H1 (cell line): ENCODE measurements at regions not wholly inside any gene's neighbourhood (a gene's known extent, or its start where the extent isn't known, plus 50 kb on each side); places are given as distances from the start of the nearest gene placed in this dataset.

Experiments
- CTCF ChIA-PET: fragments of 300-600 bp; sonication (Branson Sonifier 250); formaldehyde crosslinking; loops from one replicate; lab custom pipeline; 2021; ENCODE audit not compliant: partially characterized antibody; lab: Charles Lee
- POLR2A ChIA-PET: fragments of 300-600 bp; sonication (Branson Sonifier 250); formaldehyde crosslinking; loops from one replicate; lab custom pipeline; 2021; ENCODE audit warnings: inconsistent platforms; ENCODE audit not compliant: partially characterized antibody; lab: Charles Lee
- DNase-seq, 2 experiments: peaks; one replicate each; pipeline versions ENCODE4 v3.0.0 to v3.0.0-alpha.2; 2010 to 2022; ENCODE audit warnings: low spot score in 2 of 2, low read depth in 1 of 2, mixed read lengths in 1 of 2
- FAIRE-seq: peaks from 2 replicates; lab custom pipeline; 2011; peaks lifted over from hg19 to GRCh38; lab: Jason Lieb, UNC
- H2AFZ ChIP-seq: 2 replicates; pipeline ENCODE4 v1.8.1; 2012; ENCODE audit warnings: low read length, inconsistent platforms
- H2AK5ac ChIP-seq: 2 replicates; pipeline ENCODE4 v1.6.1; 2013; ENCODE audit warnings: low read depth, low read length
- H2BK120ac ChIP-seq: replicated peaks from 2 replicates; pipeline ENCODE3; 2013; ENCODE audit warnings: low read depth, low read length, inconsistent platforms
- H2BK12ac ChIP-seq: 2 replicates; pipeline ENCODE4 v1.6.1; 2013; ENCODE audit warnings: low read depth, low read length
- H2BK15ac ChIP-seq: 2 replicates; pipeline ENCODE4 v1.6.1; 2013; ENCODE audit warnings: low read length
- H2BK20ac ChIP-seq: 2 replicates; pipeline ENCODE4 v1.6.1; 2013; ENCODE audit warnings: low read length
- H2BK5ac ChIP-seq: 2 replicates; pipeline ENCODE4 v1.6.1; 2013; ENCODE audit warnings: low read depth, low read length
- H3K14ac ChIP-seq: 2 replicates; pipeline ENCODE4 v1.6.1; 2013; ENCODE audit warnings: inconsistent platforms; ENCODE audit not compliant: insufficient read length
- H3K18ac ChIP-seq: 2 replicates; pipeline ENCODE4 v1.6.1; 2013; ENCODE audit warnings: low read length; ENCODE audit errors: extremely low read depth
- H3K23ac ChIP-seq: 2 replicates; pipeline ENCODE4 v1.6.1; 2013; ENCODE audit warnings: inconsistent platforms; ENCODE audit not compliant: insufficient read length
- H3K23me2 ChIP-seq: 2 replicates; pipeline ENCODE4 v1.6.1; 2013; ENCODE audit warnings: low read depth, low read length
- H3K27ac ChIP-seq: 2 replicates; pipeline ENCODE4 v1.6.1; 2011; ENCODE audit warnings: low read depth, low read length, inconsistent platforms
- H3K27me3 ChIP-seq, 4 experiments: replicated peaks in 1 of 4; 1 replicate in 1 of 4; 2 replicates in 3 of 4; pipeline versions ENCODE4 v1.6.1 to v1.8.1; 2011 to 2013; ENCODE audit warnings: low read length in 3 of 4, mild to moderate bottlenecking in 3 of 4, inconsistent platforms in 2 of 4, mixed read lengths in 2 of 4, moderate library complexity in 1 of 4; ENCODE audit not compliant: control insufficient read depth in 3 of 4, insufficient read depth in 3 of 4; ENCODE audit errors: extremely low read depth in 1 of 4
- H3K36me3 ChIP-seq, 4 experiments: 2 replicates each; pipeline versions ENCODE4 v1.6.1 to v1.8.1; 2011 to 2013; ENCODE audit warnings: mild to moderate bottlenecking in 4 of 4, low read length in 3 of 4, moderate library complexity in 2 of 4, control low read depth in 1 of 4, inconsistent platforms in 1 of 4; ENCODE audit not compliant: insufficient read depth in 4 of 4, control insufficient read depth in 2 of 4
- H3K4ac ChIP-seq: replicated peaks from 2 replicates; pipeline ENCODE3; 2013; ENCODE audit warnings: low read length, low read depth, mixed read lengths, inconsistent platforms; ENCODE audit not compliant: insufficient read length
- H3K4me1 ChIP-seq, 4 experiments: replicated peaks in 1 of 4; 1 replicate in 1 of 4; 2 replicates in 3 of 4; pipeline versions ENCODE4 v1.6.1 to v1.8.1; 2011 to 2013; ENCODE audit warnings: low read length in 3 of 4, inconsistent platforms in 2 of 4, mixed read lengths in 1 of 4; ENCODE audit not compliant: insufficient read depth in 4 of 4, control insufficient read depth in 3 of 4
- H3K4me2 ChIP-seq, 2 experiments: 2 replicates each; pipeline versions ENCODE4 v1.6.1 to v1.8.1; 2011 to 2013; ENCODE audit warnings: low read depth in 2 of 2, low read length in 2 of 2, control low read depth in 1 of 2, inconsistent platforms in 1 of 2, mild to moderate bottlenecking in 1 of 2; ENCODE audit not compliant: insufficient read depth in 1 of 2
- H3K4me3 ChIP-seq, 4 experiments: fragments of 200-600, 300-600 bp in 1 of 4; sonication (generic), shearing (Covaris generic), sonication (Bioruptor Twin) in 1 of 4; 2 replicates each; pipeline versions ENCODE4 v1.5.1 to v1.8.1; 2011 to 2016; ENCODE audit warnings: low read length in 4 of 4, low read depth in 3 of 4, control low read depth in 2 of 4, inconsistent platforms in 2 of 4, mild to moderate bottlenecking in 2 of 4, mixed read lengths in 1 of 4, moderate library complexity in 1 of 4; ENCODE audit not compliant: insufficient read depth in 2 of 4; ENCODE audit errors: extremely low read depth in 1 of 4
- H3K56ac ChIP-seq: replicated peaks from 2 replicates; pipeline ENCODE3; 2013; ENCODE audit warnings: low read depth, mild to moderate bottlenecking, mixed read lengths, low read length, inconsistent platforms; ENCODE audit not compliant: insufficient read length
- H3K79me1 ChIP-seq: 2 replicates; pipeline ENCODE4 v1.6.1; 2013; ENCODE audit warnings: low read depth, low read length, control low read depth
- H3K79me2 ChIP-seq, 2 experiments: 2 replicates each; pipeline versions ENCODE4 v1.6.1 to v1.8.1; 2012 to 2013; ENCODE audit warnings: low read length in 2 of 2, mild to moderate bottlenecking in 2 of 2, inconsistent platforms in 1 of 2; ENCODE audit not compliant: insufficient read depth in 2 of 2, control insufficient read depth in 1 of 2
- H3K9ac ChIP-seq, 4 experiments: replicated peaks in 1 of 4; 1 replicate in 1 of 4; 2 replicates in 3 of 4; pipeline versions ENCODE4 v1.6.1 to v1.8.1; 2011 to 2013; ENCODE audit warnings: low read depth in 3 of 4, low read length in 3 of 4, control low read depth in 2 of 4, mild to moderate bottlenecking in 2 of 4, moderate library complexity in 2 of 4, inconsistent platforms in 1 of 4; ENCODE audit errors: extremely low read depth in 1 of 4
- H3K9me3 ChIP-seq, 2 experiments: 2 replicates each; pipeline versions ENCODE4 v1.6.1 to v1.8.1; 2012 to 2013; ENCODE audit warnings: mild to moderate bottlenecking in 2 of 2, moderate library complexity in 2 of 2, control low read depth in 1 of 2, inconsistent platforms in 1 of 2, low read depth in 1 of 2, low read length in 1 of 2, mixed read lengths in 1 of 2; ENCODE audit not compliant: insufficient read depth in 2 of 2
- H4K20me1 ChIP-seq, 2 experiments: replicated peaks in 1 of 2; 2 replicates each; pipeline versions ENCODE3 to v1.8.1; 2011 to 2013; ENCODE audit warnings: inconsistent platforms in 2 of 2, low read length in 2 of 2, mild to moderate bottlenecking in 1 of 2; ENCODE audit not compliant: insufficient read depth in 2 of 2, control insufficient read depth in 1 of 2
- H4K5ac ChIP-seq: 2 replicates; pipeline ENCODE4 v1.6.1; 2013; ENCODE audit warnings: low read length, low read depth, mixed read lengths, inconsistent platforms; ENCODE audit not compliant: insufficient read length
- H4K8ac ChIP-seq: 2 replicates; pipeline ENCODE4 v1.8.0; 2013; ENCODE audit warnings: mild to moderate bottlenecking, moderate library complexity, low read length, inconsistent platforms; ENCODE audit not compliant: insufficient read depth; ENCODE audit errors: extremely low read depth
- H4K91ac ChIP-seq: replicated peaks from 2 replicates; pipeline ENCODE3; 2013; ENCODE audit warnings: low read length, mixed read lengths, inconsistent platforms; ENCODE audit not compliant: insufficient read length
- CTBP2 ChIP-seq: IDR thresholded peaks from 2 replicates; pipeline ENCODE4 v1.7.0; 2011; ENCODE audit warnings: borderline replicate concordance, mild to moderate bottlenecking, moderate library complexity, mixed read lengths, low read length; ENCODE audit not compliant: insufficient read depth, insufficient read length
- KDM1A ChIP-seq: fragments of 200-600, 300-600 bp; sonication (generic); IDR thresholded peaks from 2 replicates; pipeline ENCODE4 v1.7.1; 2016; ENCODE audit warnings: mild to moderate bottlenecking, low read length, borderline replicate concordance
- RNF2 ChIP-seq: fragments of 200-900, 300-1000 bp; sonication (generic); IDR thresholded peaks from 2 replicates; pipeline ENCODE4 v1.7.1; 2016; ENCODE audit warnings: borderline replicate concordance, low read depth, mild to moderate bottlenecking, antibody characterized with exemption, low read length; ENCODE audit not compliant: poor library complexity, severe bottlenecking; ENCODE audit errors: missing control alignments
- SAP30 ChIP-seq: fragments of 300-600 bp; sonication (generic); IDR thresholded peaks from 2 replicates; pipeline ENCODE4 v1.7.1; 2012; ENCODE audit warnings: low read length, moderate library complexity, mild to moderate bottlenecking, inconsistent platforms; ENCODE audit not compliant: insufficient read depth, insufficient replicate concordance
- ZNF274 ChIP-seq: IDR thresholded peaks from 2 replicates; pipeline ENCODE4 v1.7.0; 2012; ENCODE audit warnings: low read length, borderline replicate concordance; ENCODE audit errors: extremely low read depth
- WGBS, 2 experiments: shearing (Covaris generic) in 1 of 2; methylation state at CpG; one replicate each; pipeline versions ENCODE4 v1.1.6 to v1.1.7; 2013 to 2015; ENCODE audit warnings: low lambda C conversion rate in 2 of 2, mixed read lengths in 2 of 2, inconsistent platforms in 1 of 2, low coverage in 1 of 2, missing lambda C conversion rate in 1 of 2; ENCODE audit not compliant: insufficient replicate concordance in 2 of 2, insufficient coverage in 1 of 2, insufficient read length in 1 of 2; ENCODE audit errors: extremely low coverage in 1 of 2, missing lambda C conversion rate in 1 of 2; 5-methylcytosine and 5-hydroxymethylcytosine counted together

- Histone ChIP-seq H4K8ac (no peak overlapping the region), H3K9ac (no peak overlapping the region), H3K27me3 (no peaks in the 10 kb centered on the region), H2BK120ac (no peak overlapping the region), H2BK5ac (no peak overlapping the region), H2AFZ (no peak overlapping the region), H3K79me2 (no peaks in the 10 kb centered on the region), H3K23ac (no peak overlapping the region), H3K23me2 (no peaks in the 10 kb centered on the region), H4K20me1 (no peaks in the 10 kb centered on the region), H3K4ac (no peak overlapping the region), H3K9me3 (no peaks in the 10 kb centered on the region), H3K27ac (no peak overlapping the region), H3K4me3 (no peak overlapping the region), H3K14ac (no peak overlapping the region), H3K18ac (no peak overlapping the region), H3K4me1 (no peaks in the 10 kb centered on the region), H2BK15ac (no peak overlapping the region), H4K5ac (no peak overlapping the region), H3K56ac (no peak overlapping the region), H3K79me1 (no peaks in the 10 kb centered on the region), H2AK5ac (no peak overlapping the region), H2BK20ac (no peak overlapping the region), H4K91ac (no peak overlapping the region), H3K4me2 (no peak overlapping the region), H2BK12ac (no peak overlapping the region), H3K36me3 (no peaks in the 10 kb centered on the region)
- ChIA-PET POLR2A (no interaction called here), CTCF (interaction anchor here (0.7 kb wide), 1 partner anchor 376 kb away, joined by 3 read pairs; no protein-coding TSS in a partner anchor)
- WGBS, 2 experiments: 100% methylated on average over 1 of the region's 1 CpG; no CpG with 5 or more reads in 1 of the 2 experiments
- no peak for FAIRE-seq
- no peak for TF ChIP-seq ZNF274
- TF ChIP-seq CTBP2: no peak
- TF ChIP-seq KDM1A: no peak
- no peak for TF ChIP-seq RNF2
- TF ChIP-seq SAP30: no peak
- no peak for DNase-seq
Observed at GRCh38 chrX:46029777-46030176, 515.4 kb downstream of the ZNF674 start.
